Activated CD8-positive, alpha-beta T cell treated with anti-CD3 and anti-CD28 coated beads, Interleukin-2, amount 10 ng/mL, durations not matched to agents 7 days and 5 days (primary cell): ENCODE measurements at regions not wholly inside any gene's neighbourhood (a gene's known extent, or its start where the extent isn't known, plus 50 kb on each side); places are given as distances from the start of the nearest gene placed in this dataset.
"Not testable (repeated sequence)": the region's sequence is repeated elsewhere in the genome, so short reads cannot be mapped to it uniquely, and the experiment has no call there.

Source experiments
- ATAC-seq: fragments of 150-1000 bp; cut with Tn5 transposase; one replicate; pipeline ENCODE4 v1.10.0; 2021; ENCODE audit warnings: moderate library complexity
- CTCF ChIA-PET: fragments of 350-600 bp; sonication (Branson Sonifier 250); formaldehyde crosslinking; loops from one replicate; lab custom pipeline; 2021; ENCODE audit warnings: antibody characterized with exemption; lab: Charles Lee
- POLR2A ChIA-PET: fragments of 350-600 bp; sonication (Branson Sonifier 250); formaldehyde crosslinking; loops from one replicate; lab custom pipeline; 2021; ENCODE audit warnings: antibody characterized with exemption; lab: Charles Lee
- DNase-seq: peaks from one replicate; pipeline ENCODE4 v3.0.0-alpha.2; 2020
- H3K27ac Mint-ChIP-seq: one replicate; pipeline ENCODE4 v1.8.0; 2021; ENCODE audit warnings: mild to moderate bottlenecking, mixed read lengths
- H3K27me3 Mint-ChIP-seq: one replicate; pipeline ENCODE4 v1.8.0; 2021; ENCODE audit warnings: low read depth, mixed read lengths
- H3K36me3 Mint-ChIP-seq: one replicate; pipeline ENCODE4 v1.8.0; 2021; ENCODE audit warnings: low read depth, mixed read lengths
- H3K4me1 Mint-ChIP-seq: one replicate; pipeline ENCODE4 v1.8.0; 2021; ENCODE audit warnings: low read depth, mixed read lengths
- H3K4me3 Mint-ChIP-seq: one replicate; pipeline ENCODE4 v1.8.0; 2021; ENCODE audit warnings: mild to moderate bottlenecking, mixed read lengths
- H3K9me3 Mint-ChIP-seq: one replicate; pipeline ENCODE4 v1.8.0; 2022; ENCODE audit warnings: mixed read lengths; ENCODE audit not compliant: insufficient read depth

GRCh38 chr1:221032204-221032585, 153.0 kb downstream of the HLX start:
- ChIA-PET CTCF (interaction anchor here (1.8 kb wide), 1 partner anchor 171 kb away, joined by 3 read pairs; no protein-coding TSS in a partner anchor), POLR2A (no interaction called here)
- ATAC-seq (no peak), DNase-seq (no peak)
- no peaks in the 10 kb centered on the region for H3K4me1 Mint-ChIP-seq
- no peaks in the 10 kb centered on the region for H3K9me3 Mint-ChIP-seq
- H3K36me3 Mint-ChIP-seq, result no peaks in the 10 kb centered on the region
- H3K27ac Mint-ChIP-seq, result no peak overlapping the region
- no peak overlapping the region for H3K4me3 Mint-ChIP-seq
- H3K27me3 Mint-ChIP-seq, result peaks cover 2% of the 10 kb centered on the region

GRCh38 chr1:221032637-221033280, 153.5 kb downstream of the HLX start:
- Mint-ChIP-seq H3K9me3 (no peaks in the 10 kb centered on the region), H3K27ac (no peak overlapping the region), H3K27me3 (peaks cover 2% of the 10 kb centered on the region), H3K4me3 (no peak overlapping the region), H3K4me1 (no peaks in the 10 kb centered on the region), H3K36me3 (no peaks in the 10 kb centered on the region)
- ChIA-PET POLR2A (no interaction called here), CTCF (interaction anchor here (1.8 kb wide), 1 partner anchor 171 kb away, joined by 3 read pairs; no protein-coding TSS in a partner anchor)
- no peak for ATAC-seq
- no peak for DNase-seq

- no peak overlapping the region for H3K27ac Mint-ChIP-seq
- CTCF ChIA-PET, result no interaction called here
- H3K4me1 Mint-ChIP-seq, result no peaks in the 10 kb centered on the region
- no peaks in the 10 kb centered on the region for H3K9me3 Mint-ChIP-seq
- POLR2A ChIA-PET, result no interaction called here
- no peak for DNase-seq
- no peaks in the 10 kb centered on the region for H3K36me3 Mint-ChIP-seq
- H3K27me3 Mint-ChIP-seq, result peaks cover 2% of the 10 kb centered on the region
- no peak overlapping the region for H3K4me3 Mint-ChIP-seq
- no peak for ATAC-seq
Observed at GRCh38 chr1:221035662-221036153, 156.5 kb downstream of the HLX start.

- Mint-ChIP-seq H3K27ac (no peak overlapping the region), H3K27me3 (no peaks in the 10 kb centered on the region), H3K9me3 (no peaks in the 10 kb centered on the region), H3K36me3 (no peaks in the 10 kb centered on the region), H3K4me3 (no peak overlapping the region), H3K4me1 (no peaks in the 10 kb centered on the region)
- ChIA-PET CTCF (no interaction called here), POLR2A (no interaction called here)
- no peak for DNase-seq
- ATAC-seq, result no peak
Observed at GRCh38 chr1:221039616-221040015, 160.4 kb downstream of the HLX start.

- Mint-ChIP-seq H3K4me1 (no peaks in the 10 kb centered on the region), H3K36me3 (no peaks in the 10 kb centered on the region), H3K4me3 (no peak overlapping the region), H3K27me3 (no peaks in the 10 kb centered on the region), H3K9me3 (no peaks in the 10 kb centered on the region), H3K27ac (no peak overlapping the region)
- ATAC-seq, result no peak
- ChIA-PET CTCF (no interaction called here), POLR2A (no interaction called here)
- DNase-seq, result no peak
Observed at GRCh38 chr1:221040101-221040500, 160.9 kb downstream of the HLX start.

- Mint-ChIP-seq H3K4me1 (no peaks in the 10 kb centered on the region), H3K27ac (no peak overlapping the region), H3K36me3 (no peaks in the 10 kb centered on the region), H3K9me3 (no peaks in the 10 kb centered on the region), H3K4me3 (no peak overlapping the region), H3K27me3 (no peaks in the 10 kb centered on the region)
- CTCF ChIA-PET, result no interaction called here
- ATAC-seq, result no peak
- POLR2A ChIA-PET, result no interaction called here
- no peak for DNase-seq
Observed at GRCh38 chr1:221040691-221041285, 161.5 kb downstream of the HLX start.

- POLR2A ChIA-PET, result no interaction called here
- ATAC-seq (no peak), DNase-seq (no peak)
- Mint-ChIP-seq H3K4me3 (no peak overlapping the region), H3K27me3 (no peaks in the 10 kb centered on the region), H3K36me3 (no peaks in the 10 kb centered on the region), H3K27ac (no peak overlapping the region), H3K9me3 (no peaks in the 10 kb centered on the region), H3K4me1 (no peaks in the 10 kb centered on the region)
- CTCF ChIA-PET, result no interaction called here
Observed at GRCh38 chr1:221044538-221044937, 165.3 kb downstream of the HLX start.

GRCh38 chr1:221045151-221045550, 165.9 kb downstream of the HLX start:
- ChIA-PET CTCF (no interaction called here), POLR2A (no interaction called here)
- no peak for ATAC-seq

GRCh38 chr1:221045842-221046831, 166.9 kb downstream of the HLX start:
- no peaks in the 10 kb centered on the region for H3K4me1 Mint-ChIP-seq
- POLR2A ChIA-PET, result no interaction called here
- no peak overlapping the region for H3K4me3 Mint-ChIP-seq
- no peak overlapping the region for H3K27ac Mint-ChIP-seq
- no peaks in the 10 kb centered on the region for H3K36me3 Mint-ChIP-seq
- H3K27me3 Mint-ChIP-seq, result no peaks in the 10 kb centered on the region
- DNase-seq (no peak), ATAC-seq (no peak)
- CTCF ChIA-PET, result no interaction called here
- H3K9me3 Mint-ChIP-seq, result no peaks in the 10 kb centered on the region

More at GRCh38 chr1:221045151-221045550, 165.9 kb downstream of the HLX start:
- no peaks in the 10 kb centered on the region for H3K4me1 Mint-ChIP-seq
- H3K9me3 Mint-ChIP-seq, result no peaks in the 10 kb centered on the region
- no peaks in the 10 kb centered on the region for H3K27me3 Mint-ChIP-seq
- DNase-seq, result no peak
- no peak overlapping the region for H3K4me3 Mint-ChIP-seq
- no peaks in the 10 kb centered on the region for H3K36me3 Mint-ChIP-seq
- H3K27ac Mint-ChIP-seq, result no peak overlapping the region

GRCh38 chr1:221051391-221051790, 172.1 kb downstream of the HLX start:
- POLR2A ChIA-PET, H3K4me1 Mint-ChIP-seq, H3K9me3 Mint-ChIP-seq, H3K4me3 Mint-ChIP-seq, ATAC-seq, H3K27ac Mint-ChIP-seq, DNase-seq, H3K36me3 Mint-ChIP-seq, H3K27me3 Mint-ChIP-seq, CTCF ChIA-PET: not testable (repeated sequence)

- DNase-seq (no peak), ATAC-seq (no peak)
- no peaks in the 10 kb centered on the region for H3K36me3 Mint-ChIP-seq
- CTCF ChIA-PET, result no interaction called here
- POLR2A ChIA-PET, result no interaction called here
- H3K27me3 Mint-ChIP-seq, result no peaks in the 10 kb centered on the region
- H3K9me3 Mint-ChIP-seq, result no peaks in the 10 kb centered on the region
- no peak overlapping the region for H3K27ac Mint-ChIP-seq
- H3K4me1 Mint-ChIP-seq, result no peaks in the 10 kb centered on the region
- no peak overlapping the region for H3K4me3 Mint-ChIP-seq
Observed at GRCh38 chr1:221053889-221054288, 174.6 kb downstream of the HLX start.

GRCh38 chr1:221059506-221059905, 180.3 kb downstream of the HLX start:
- Mint-ChIP-seq H3K4me3 (no peak overlapping the region), H3K36me3 (no peaks in the 10 kb centered on the region), H3K27ac (no peak overlapping the region), H3K27me3 (peaks cover 2% of the 10 kb centered on the region), H3K4me1 (no peaks in the 10 kb centered on the region), H3K9me3 (no peaks in the 10 kb centered on the region)
- no peak for ATAC-seq
- POLR2A ChIA-PET, result no interaction called here
- no peak for DNase-seq
- CTCF ChIA-PET, result no interaction called here
